ENCODE measurements at regions not wholly inside any gene's neighbourhood (a gene's known extent, or its start where the extent isn't known, plus 50 kb on each side); places are given as distances from the start of the nearest gene placed in this dataset.

- DNase-seq: no peak
Observed at GRCh38 chr22:48234011-48234410, 1471.6 kb downstream of the TBC1D22A start.

DNA sequence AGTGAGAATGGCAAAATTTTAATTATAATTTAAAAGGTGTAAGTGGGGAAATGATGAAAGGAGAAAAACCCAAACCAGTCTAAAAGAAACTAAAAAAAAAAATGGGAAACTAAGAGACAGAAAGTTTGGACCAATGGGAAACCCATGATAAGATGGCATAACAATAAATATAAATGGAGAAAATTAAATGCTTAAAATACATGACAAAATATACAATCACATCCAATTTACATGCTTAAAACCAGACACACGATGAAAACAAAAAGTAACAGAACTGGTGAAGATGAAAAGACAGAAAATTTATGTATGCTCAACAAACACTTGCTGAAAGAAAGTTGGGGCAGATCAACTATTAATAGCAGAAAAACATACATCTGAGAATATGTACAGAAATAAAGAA is 1471.1 kb downstream of the TBC1D22A start:
- DNase-seq: no peak

DNA sequence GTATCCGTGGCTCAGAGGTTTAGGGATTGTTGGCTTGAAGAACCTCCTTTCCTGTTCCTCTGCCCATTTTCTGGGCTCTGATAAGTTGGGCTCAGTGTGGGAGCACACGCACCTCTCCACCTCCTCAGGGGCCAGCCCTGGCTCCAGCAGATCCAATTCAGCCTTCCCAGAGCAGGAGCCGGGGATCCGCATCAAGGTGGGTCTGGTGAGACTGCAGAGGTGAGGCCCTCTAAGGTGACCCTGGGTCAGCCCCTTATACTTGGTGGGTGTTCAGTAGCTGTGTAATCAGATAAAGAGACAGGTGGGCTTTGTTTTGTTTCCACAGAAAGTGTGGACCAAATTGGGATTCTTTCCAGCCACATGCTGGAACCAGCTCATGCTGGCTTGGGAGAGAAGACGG is 1466.0 kb downstream of the TBC1D22A start:
- no peak for DNase-seq

DNA sequence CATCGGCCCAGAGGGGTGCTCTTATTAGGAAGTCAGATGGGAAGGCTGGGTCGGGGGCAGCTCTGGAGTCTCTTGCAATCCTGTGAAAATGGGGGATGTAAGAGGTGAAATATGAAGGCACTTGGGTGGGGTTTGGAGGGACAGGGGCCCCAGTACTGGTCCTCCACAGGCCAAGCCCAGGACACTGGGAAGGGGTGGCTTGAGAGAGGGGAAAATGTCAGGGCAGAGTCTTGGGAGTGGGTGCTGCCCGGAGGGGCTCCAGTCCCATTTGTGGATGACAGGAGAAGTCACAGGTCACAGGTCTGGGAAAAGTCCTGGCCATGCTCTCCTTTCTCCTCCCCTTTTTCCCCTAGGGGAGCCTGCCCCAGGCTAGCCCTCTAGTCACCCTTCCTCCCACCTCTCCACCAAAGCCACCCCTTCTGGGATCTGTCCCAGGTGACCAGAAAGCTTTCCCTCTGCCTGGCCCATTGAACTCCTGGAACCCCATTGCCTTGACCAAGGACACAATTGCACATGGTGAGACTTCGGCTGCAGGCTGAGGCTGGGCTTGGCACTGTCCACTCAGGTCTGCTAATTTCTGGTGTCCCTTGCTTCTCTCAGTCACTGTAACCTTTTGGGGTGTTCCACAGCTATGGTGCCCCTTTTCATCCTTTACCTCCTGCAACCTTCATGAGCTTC is 1465.0 kb downstream of the TBC1D22A start:
- no peak for DNase-seq

DNA sequence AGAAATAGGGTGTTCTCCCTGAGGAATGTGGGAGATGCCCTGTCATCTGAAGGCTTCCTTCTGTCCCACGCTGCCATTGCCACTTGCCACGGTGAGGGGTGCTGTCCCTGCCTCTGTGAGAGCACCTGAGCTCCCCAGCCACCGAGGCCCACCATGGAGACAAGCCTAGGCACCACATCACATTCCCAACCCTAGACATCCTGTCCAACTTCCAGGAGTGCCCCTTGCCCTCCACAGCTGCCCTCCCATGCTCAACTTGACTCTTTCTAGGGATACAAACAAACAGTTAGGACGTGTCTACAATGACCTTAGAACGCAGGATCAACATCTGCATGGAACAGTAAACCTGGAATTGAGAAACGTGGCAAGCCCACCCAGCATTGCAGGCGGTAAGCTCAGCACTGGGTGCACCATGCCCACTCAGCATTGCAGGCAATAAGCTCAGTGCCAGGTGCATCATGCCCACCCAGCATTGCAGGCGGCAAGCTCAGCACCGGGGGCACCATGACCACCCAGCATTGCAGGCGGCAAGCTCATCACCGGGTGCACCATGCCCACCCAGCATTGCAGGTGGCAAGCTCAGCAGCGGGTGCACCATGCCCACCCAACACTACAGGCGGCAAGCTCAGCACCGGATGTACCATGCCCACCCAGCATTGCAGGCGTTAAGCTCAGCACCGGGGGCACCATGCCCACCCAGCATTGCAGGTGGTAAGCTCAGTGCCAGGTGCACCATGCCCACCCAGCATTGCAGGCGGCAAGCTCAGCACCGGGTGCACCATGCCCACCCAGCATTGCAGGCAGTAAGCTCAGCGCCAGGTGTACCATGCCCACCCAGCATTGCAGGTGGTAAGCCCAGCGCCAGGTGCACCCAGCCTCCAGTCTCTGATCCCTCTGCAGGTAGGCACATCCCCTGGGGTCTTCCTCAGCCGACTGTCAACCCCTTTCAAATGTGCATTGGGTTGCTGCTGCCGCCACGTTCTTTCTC is 1463.9 kb downstream of the TBC1D22A start:
- DNase-seq: no peak

GRCh38 chr22:48224332-48224731 is 1461.9 kb downstream of the TBC1D22A start:
- no peak for DNase-seq

GRCh38 chr22:48223488-48224190 is 1461.2 kb downstream of the TBC1D22A start:
- no peak for DNase-seq

DNA sequence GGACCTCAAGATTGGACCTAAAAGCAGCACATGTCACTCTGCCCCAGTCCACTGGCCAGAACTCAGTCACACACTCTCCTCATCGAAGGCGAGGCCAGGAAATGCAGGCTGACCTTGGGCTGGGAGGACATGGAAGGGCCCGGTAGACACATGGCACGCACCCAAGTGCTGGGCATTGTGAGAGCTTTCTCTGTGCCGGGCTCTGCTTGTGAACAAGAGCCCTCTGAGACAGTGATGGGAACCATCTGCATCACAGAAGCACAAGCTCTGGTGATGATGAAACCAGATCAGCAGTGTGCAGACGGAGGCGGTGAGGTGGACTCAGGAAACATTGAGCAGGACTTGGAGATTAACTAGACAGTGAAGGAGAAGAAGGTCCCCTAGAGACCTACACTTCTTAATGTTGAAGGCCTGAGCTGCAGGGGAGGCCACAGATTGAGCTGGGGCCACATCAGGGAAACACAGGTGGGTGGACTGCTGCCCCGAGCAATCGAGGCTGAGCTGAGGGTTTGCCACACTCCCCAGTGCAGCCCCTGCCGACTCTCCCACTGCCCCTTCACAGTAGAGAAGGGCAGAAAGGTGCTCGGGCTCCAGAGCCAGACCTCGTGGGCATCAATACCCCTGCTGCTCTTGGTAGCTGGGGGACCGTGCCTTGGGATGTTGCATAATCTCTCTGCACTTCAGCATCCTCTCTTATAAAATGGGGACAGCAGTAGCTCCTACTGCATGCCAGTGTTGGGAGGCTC is 1460.5 kb downstream of the TBC1D22A start:
- DNase-seq: no peak

GRCh38 chr22:48218889-48219420 is 1456.5 kb downstream of the TBC1D22A start:
- no peak for DNase-seq

- DNase-seq: no peak
Observed at GRCh38 chr22:48217596-48217995, 1455.1 kb downstream of the TBC1D22A start.

- no peak for DNase-seq
Observed at GRCh38 chr22:48212727-48213126, 1450.3 kb downstream of the TBC1D22A start.

GRCh38 chr22:48210812-48211211 is 1448.4 kb downstream of the TBC1D22A start:
- DNase-seq: no peak

GRCh38 chr22:48210198-48210580 is 1447.7 kb downstream of the TBC1D22A start:
- DNase-seq: no peak

DNA sequence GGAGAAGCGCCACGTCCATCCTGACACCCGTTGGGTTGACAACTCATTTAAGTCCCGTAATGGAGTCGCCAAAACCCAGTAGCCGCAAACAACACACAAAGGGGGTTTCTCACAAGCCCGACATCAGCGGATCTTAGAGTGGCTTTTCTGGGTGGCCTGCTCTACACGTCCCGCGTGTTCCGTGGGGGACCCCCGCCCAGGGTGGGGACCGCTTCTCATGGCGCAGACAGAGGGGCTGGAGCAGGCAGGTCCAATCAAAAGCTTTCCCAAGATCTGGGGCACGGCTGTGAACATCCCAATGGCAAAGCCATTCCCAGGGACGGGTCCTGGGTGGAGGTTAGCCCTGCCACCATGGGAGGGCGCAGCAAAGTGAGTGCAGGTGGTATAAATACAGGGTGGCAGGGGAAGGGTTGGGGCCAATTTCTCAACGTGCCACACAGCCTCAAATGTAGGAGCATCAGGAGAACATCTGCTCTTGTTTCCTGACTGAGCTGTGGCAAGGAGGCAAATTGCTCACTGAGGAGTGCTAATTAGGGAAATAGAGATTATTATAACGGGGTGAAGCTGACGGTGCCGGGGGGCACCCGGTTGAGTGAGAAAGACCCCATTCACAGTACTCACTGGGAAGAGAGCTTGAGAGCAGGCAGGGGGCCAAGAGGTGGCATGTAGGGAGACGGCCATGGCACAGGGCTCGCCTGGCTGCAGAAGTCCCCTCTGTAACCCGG is 1447.2 kb downstream of the TBC1D22A start:
- no peak for DNase-seq

- DNase-seq: no peak
Observed at GRCh38 chr22:48208894-48209293, 1446.4 kb downstream of the TBC1D22A start.

GRCh38 chr22:48207919-48208535 is 1445.6 kb downstream of the TBC1D22A start:
- DNase-seq: no peak

GRCh38 chr22:48205790-48206189 is 1443.3 kb downstream of the TBC1D22A start:
- DNase-seq: no peak

DNA sequence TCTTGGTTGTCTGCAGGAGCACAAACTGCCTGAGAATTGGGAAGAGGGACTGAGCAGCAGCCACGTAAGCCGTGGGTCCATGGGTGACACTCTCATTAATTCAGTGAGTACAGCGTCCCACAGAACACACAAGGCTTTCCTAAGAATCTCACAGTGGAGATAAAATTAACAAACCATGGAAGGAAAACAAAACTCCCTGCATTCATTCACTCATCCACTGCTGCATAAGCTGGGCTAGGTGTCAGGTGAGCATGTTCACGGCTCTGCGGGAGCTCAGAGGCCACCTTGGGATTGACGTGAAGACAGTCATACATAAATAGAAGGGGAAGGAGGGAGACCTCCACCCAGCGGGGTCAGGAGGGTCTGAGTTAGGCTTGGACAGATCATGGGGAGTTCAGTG is 1442.7 kb downstream of the TBC1D22A start:
- no peak for DNase-seq

DNA sequence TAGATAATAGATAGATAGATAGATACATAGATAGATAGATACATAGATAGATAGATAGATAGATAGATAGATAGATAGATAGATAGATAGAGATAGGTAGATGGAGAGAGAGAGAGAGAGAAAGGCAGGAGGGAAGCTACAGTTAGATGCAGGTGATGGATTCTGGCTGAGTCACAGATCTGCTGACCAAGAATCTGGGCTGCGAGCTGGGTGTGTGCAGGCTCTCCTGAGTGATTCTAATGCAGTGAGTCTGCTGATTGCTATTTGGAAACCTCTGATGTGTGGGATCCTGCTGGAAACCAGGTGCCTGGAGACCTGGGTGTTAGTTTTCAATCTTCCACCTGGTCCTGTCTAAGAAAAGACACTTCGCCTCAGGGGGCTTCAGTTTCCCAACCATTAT is 1441.8 kb downstream of the TBC1D22A start:
- DNase-seq: no peak

- no peak for DNase-seq
Observed at GRCh38 chr22:48199667-48200066, 1437.2 kb downstream of the TBC1D22A start.

Measured in activated naive CD4-positive, alpha-beta T cell treated with anti-CD3 and anti-CD28 coated beads, Interleukin-2, amount 50 U/mL, for 16 hours (primary cell).